HFF-Myc (cell line): ENCODE measurements at regions not wholly inside any gene's neighbourhood (a gene's known extent, or its start where the extent isn't known, plus 50 kb on each side); places are given as distances from the start of the nearest gene placed in this dataset.

Source experiments
- DNase-seq: peaks from one replicate; pipeline ENCODE4 v3.0.0-alpha.2; 2011; ENCODE audit warnings: low read depth; ENCODE audit errors: extremely low read depth
- H3K4me3 ChIP-seq: replicated peaks from 2 replicates; pipeline ENCODE4 v1.5.1; 2011; ENCODE audit warnings: low read depth, mild to moderate bottlenecking, control low read depth, low read length
- CTCF ChIP-seq: IDR thresholded peaks from 2 replicates; pipeline ENCODE4 v1.5.1; 2012; ENCODE audit warnings: mild to moderate bottlenecking, low read depth, low read length, control low read depth; ENCODE audit errors: missing control alignments

GRCh38 chr16:62105244-62105643 is 69.0 kb upstream of the CDH8 start:
- no peak for TF ChIP-seq CTCF
- no peak for DNase-seq
- H3K4me3 ChIP-seq = no peak overlapping the region

GRCh38 chr16:62102588-62102987 is 66.3 kb upstream of the CDH8 start:
- TF ChIP-seq CTCF = no peak
- no peak overlapping the region for H3K4me3 ChIP-seq
- no peak for DNase-seq

- no peak for TF ChIP-seq CTCF
- no peak overlapping the region for H3K4me3 ChIP-seq
- DNase-seq = no peak
These were observed 64.4 kb upstream of the CDH8 start for GRCh38 chr16:62100651-62101050.

GRCh38 chr16:62089715-62090114 is 53.5 kb upstream of the CDH8 start:
- no peak for TF ChIP-seq CTCF
- no peak for DNase-seq
- no peak overlapping the region for H3K4me3 ChIP-seq

GRCh38 chr16:62088731-62089410 is 52.6 kb upstream of the CDH8 start:
- DNase-seq = no peak
- no peak overlapping the region for H3K4me3 ChIP-seq
- no peak for TF ChIP-seq CTCF
